T-helper 17 cell (primary cell): ENCODE measurements at regions not wholly inside any gene's neighbourhood (a gene's known extent, or its start where the extent isn't known, plus 50 kb on each side); places are given as distances from the start of the nearest gene placed in this dataset.
"Not testable (repeated sequence)": the region's sequence is repeated elsewhere in the genome, so short reads cannot be mapped to it uniquely, and the experiment has no call there.

Experiments
- ATAC-seq: fragments of 150-1000 bp; cut with Tn5 transposase; 2 replicates; pipeline ENCODE4 v1.10.0; 2021; ENCODE audit warnings: mild to moderate bottlenecking, moderate library complexity
- DNase-seq, 3 donors: peaks; one replicate each; pipeline versions ENCODE4 v3.0.0 to v3.0.0-alpha.2; 2020 to 2021
- H3K9me3 ChIP-seq: one replicate; pipeline ENCODE4 v1.7.0; 2013; ENCODE audit warnings: low read length, mild to moderate bottlenecking; ENCODE audit not compliant: control insufficient read depth, poor library complexity, severe bottlenecking
- H3K27ac Mint-ChIP-seq: one replicate; pipeline ENCODE4 v1.8.0; 2022; ENCODE audit warnings: mild to moderate bottlenecking, moderate library complexity, mixed read lengths
- H3K27me3 Mint-ChIP-seq: one replicate; pipeline ENCODE4 v1.8.0; 2022; ENCODE audit warnings: mixed read lengths
- H3K36me3 Mint-ChIP-seq: one replicate; pipeline ENCODE4 v1.8.0; 2022; ENCODE audit warnings: low read depth, mixed read lengths
- H3K4me1 Mint-ChIP-seq: one replicate; pipeline ENCODE4 v1.8.0; 2022; ENCODE audit warnings: mild to moderate bottlenecking, mixed read lengths
- H3K4me3 Mint-ChIP-seq: one replicate; pipeline ENCODE4 v1.8.0; 2022; ENCODE audit warnings: mild to moderate bottlenecking, moderate library complexity, mixed read lengths

DNA sequence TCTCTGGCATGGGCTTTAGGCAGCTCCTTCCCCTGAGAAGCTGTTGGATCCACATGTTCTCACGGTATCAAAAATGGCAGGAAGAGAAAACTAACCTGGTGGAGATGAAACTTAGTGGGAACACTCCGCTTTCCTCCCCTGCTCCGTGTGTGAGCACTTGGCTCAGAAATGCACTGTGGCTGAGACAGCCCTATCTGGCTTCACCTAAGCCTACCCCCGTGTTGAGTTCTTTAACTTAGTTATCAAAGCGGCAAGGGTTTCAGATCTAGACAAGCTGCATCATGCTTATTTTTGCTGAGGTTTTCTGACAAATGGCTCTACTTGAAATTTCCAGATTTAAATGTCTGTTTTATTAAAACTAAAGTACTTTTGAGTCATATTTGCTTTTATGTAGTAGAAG is 221.6 kb upstream of the PLGLB2 start:
- H3K4me1 Mint-ChIP-seq, H3K27ac Mint-ChIP-seq, H3K36me3 Mint-ChIP-seq, H3K4me3 Mint-ChIP-seq, H3K9me3 ChIP-seq, DNase-seq, H3K27me3 Mint-ChIP-seq: not testable (repeated sequence)
- peak; percentile 50 for ATAC-seq

DNA sequence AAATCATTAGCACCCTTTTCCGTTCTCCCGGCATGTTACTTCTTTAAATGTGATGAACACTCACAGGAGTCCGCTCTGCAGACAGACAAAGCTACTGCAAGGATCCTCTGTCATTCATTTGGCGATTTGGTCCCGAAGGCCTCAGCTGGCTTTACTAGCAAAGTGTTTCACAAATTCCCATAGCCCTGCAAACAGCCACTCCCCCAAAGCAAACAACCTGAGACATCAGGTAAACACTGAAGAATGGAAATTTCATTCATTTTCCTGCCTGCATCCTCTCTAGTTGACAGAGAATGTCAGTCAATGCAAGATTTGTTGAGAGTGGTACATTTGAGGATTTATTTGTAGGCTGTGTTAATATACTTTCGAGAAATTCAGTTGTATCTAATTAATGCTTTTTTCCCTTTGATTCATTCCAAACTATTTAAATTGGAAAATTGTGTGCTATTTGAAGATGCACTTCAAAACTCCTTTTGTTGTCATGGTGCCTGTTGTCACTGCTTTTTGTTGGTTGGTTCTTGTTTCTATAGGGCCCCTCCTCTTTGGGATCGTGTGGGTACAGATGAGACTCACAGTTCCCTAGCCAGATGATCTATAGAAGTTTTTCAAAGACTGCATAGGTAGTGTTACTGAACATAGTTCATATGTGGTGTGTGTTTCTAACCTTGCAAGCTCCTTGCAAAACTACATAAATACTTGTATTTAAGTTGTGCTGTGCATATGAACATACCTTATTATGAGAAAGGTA is 215.7 kb upstream of the PLGLB2 start:
- not testable (repeated sequence) for DNase-seq, H3K27me3 Mint-ChIP-seq, ATAC-seq, H3K36me3 Mint-ChIP-seq, H3K9me3 ChIP-seq, H3K4me1 Mint-ChIP-seq
- Mint-ChIP-seq H3K27ac (peak overlapping the region; percentile 56), H3K4me3 (peak overlapping the region; percentile 31)

DNA sequence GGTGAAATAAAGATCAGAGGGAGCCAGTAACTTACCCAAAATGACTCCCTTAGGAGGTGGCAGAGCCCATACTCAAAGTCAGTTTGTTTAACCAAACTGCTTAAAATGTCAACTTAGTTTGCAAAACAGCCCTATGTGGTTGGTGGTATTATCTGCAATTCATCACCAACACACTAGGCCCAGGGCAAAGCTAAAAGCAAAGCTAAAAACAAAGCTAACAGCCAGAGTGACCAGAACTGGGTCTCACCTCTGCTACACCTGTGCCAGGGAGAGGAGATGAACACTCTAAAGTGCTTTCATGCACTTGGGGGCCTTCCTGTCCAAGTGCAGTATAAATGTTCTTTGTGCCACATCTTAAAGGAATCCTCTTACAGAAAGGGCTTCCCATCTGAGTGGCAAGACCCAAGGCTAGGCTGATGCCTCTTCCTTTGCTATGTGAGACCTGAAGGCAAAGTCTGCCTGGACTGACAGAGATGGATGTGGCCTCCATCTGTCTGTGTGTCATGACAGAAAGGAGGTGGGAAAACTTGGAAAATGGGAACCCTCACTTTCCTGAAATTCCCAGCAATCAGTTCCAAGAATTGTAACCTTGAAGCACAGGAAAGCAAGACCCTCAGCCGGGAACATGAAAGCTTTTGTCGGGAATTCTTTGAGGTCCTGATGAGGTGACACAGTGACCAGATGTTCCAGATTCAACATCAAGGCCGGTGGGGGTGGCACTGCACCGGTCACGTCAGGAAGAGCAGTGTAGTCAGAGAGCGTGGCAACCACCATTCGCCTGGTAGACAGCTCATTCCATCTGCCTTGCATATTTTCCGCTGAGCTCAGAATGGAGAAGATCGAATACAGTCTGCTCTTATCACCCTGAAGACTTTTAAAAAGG is 214.3 kb upstream of the PLGLB2 start:
- H3K27me3 Mint-ChIP-seq, H3K4me3 Mint-ChIP-seq, DNase-seq: not testable (repeated sequence)

GRCh38 chr2:87534273-87534889 is 213.5 kb upstream of the PLGLB2 start:
- H3K4me3 Mint-ChIP-seq, H3K27me3 Mint-ChIP-seq, H3K4me1 Mint-ChIP-seq, ATAC-seq, H3K36me3 Mint-ChIP-seq, H3K9me3 ChIP-seq, DNase-seq, H3K27ac Mint-ChIP-seq: not testable (repeated sequence)

More for the DNA sequence above, 214.3 kb upstream of the PLGLB2 start:
- not testable (repeated sequence) for H3K9me3 ChIP-seq, H3K36me3 Mint-ChIP-seq, H3K27ac Mint-ChIP-seq, ATAC-seq, H3K4me1 Mint-ChIP-seq

- H3K27me3 Mint-ChIP-seq, ATAC-seq, H3K4me1 Mint-ChIP-seq, H3K4me3 Mint-ChIP-seq, DNase-seq, H3K36me3 Mint-ChIP-seq, H3K9me3 ChIP-seq, H3K27ac Mint-ChIP-seq: not testable (repeated sequence)
Observed at GRCh38 chr2:87536427-87536826, 211.5 kb upstream of the PLGLB2 start.

GRCh38 chr2:87537251-87537671 is 210.6 kb upstream of the PLGLB2 start:
- not testable (repeated sequence) for H3K27me3 Mint-ChIP-seq, H3K36me3 Mint-ChIP-seq, DNase-seq, H3K4me3 Mint-ChIP-seq, H3K4me1 Mint-ChIP-seq, H3K27ac Mint-ChIP-seq, H3K9me3 ChIP-seq
- peak; percentile 46 for ATAC-seq

GRCh38 chr2:87538268-87538667 is 209.6 kb upstream of the PLGLB2 start:
- H3K4me1 Mint-ChIP-seq, H3K4me3 Mint-ChIP-seq, H3K36me3 Mint-ChIP-seq, DNase-seq, H3K27ac Mint-ChIP-seq, H3K9me3 ChIP-seq, H3K27me3 Mint-ChIP-seq: not testable (repeated sequence)
- ATAC-seq, result peak; percentile 79

- DNase-seq, H3K4me1 Mint-ChIP-seq, H3K9me3 ChIP-seq, ATAC-seq, H3K4me3 Mint-ChIP-seq, H3K27ac Mint-ChIP-seq, H3K27me3 Mint-ChIP-seq, H3K36me3 Mint-ChIP-seq: not testable (repeated sequence)
Observed at GRCh38 chr2:87539151-87539943, 208.5 kb upstream of the PLGLB2 start.

GRCh38 chr2:87540242-87540641 is 207.6 kb upstream of the PLGLB2 start:
- H3K4me1 Mint-ChIP-seq, ATAC-seq, H3K9me3 ChIP-seq, H3K27ac Mint-ChIP-seq, DNase-seq, H3K36me3 Mint-ChIP-seq, H3K27me3 Mint-ChIP-seq, H3K4me3 Mint-ChIP-seq: not testable (repeated sequence)

DNA sequence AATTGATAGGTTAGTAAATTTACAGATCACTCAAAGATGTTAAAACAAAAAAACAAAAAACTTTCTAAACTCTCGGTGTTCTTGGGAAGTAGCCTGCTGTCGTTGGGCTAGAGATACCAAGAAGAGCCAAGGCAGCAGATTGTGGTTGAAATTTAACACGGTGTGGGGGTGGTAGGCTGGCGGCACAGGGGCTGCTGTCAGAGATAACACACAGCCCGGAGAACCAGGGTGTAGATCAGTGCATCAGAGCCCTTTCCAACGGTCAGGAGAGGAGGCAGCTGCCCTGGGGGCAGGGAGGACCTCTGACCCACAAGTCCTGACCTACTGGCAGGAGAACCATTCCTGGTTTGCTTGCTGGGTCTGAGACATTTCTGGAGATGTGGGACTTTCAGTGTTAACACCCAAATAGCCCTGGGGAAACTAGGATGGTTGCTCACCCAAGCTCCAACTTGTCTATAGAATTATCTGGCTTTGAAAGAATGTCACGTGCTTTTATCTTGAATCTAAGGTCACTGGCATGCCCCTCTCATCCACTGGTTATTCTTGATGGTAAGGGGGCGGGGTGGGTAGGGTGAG is 205.2 kb upstream of the PLGLB2 start:
- not testable (repeated sequence) for H3K36me3 Mint-ChIP-seq, ATAC-seq, H3K27ac Mint-ChIP-seq, H3K27me3 Mint-ChIP-seq, H3K4me1 Mint-ChIP-seq, DNase-seq, H3K9me3 ChIP-seq
- peak overlapping the region; percentile 13 for H3K4me3 Mint-ChIP-seq

DNA sequence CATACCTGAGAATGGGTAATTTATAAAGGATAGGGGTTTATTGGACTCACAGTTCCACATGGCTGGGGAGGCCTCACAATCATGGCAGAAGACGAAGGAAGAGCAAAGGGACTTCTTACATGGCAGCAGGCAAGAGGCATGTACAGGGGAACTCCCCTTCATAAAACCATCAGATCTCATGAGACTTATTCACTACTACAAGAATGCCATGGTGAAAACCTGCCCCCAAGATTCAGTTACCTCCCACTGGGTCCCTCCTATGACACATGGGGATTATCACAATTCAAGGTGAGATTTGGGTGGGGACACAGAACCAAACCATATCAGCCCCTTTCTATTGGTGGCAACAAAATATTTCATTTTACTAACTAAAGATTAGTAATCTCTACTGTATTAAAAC is 204.1 kb upstream of the PLGLB2 start:
- not testable (repeated sequence) for H3K9me3 ChIP-seq, ATAC-seq, H3K4me1 Mint-ChIP-seq, H3K27ac Mint-ChIP-seq, H3K36me3 Mint-ChIP-seq, DNase-seq, H3K4me3 Mint-ChIP-seq, H3K27me3 Mint-ChIP-seq

GRCh38 chr2:87547106-87547505 is 200.8 kb upstream of the PLGLB2 start:
- not testable (repeated sequence) for H3K4me3 Mint-ChIP-seq, DNase-seq, H3K36me3 Mint-ChIP-seq

More at GRCh38 chr2:87547106-87547505, 200.8 kb upstream of the PLGLB2 start:
- ATAC-seq, H3K27ac Mint-ChIP-seq, H3K27me3 Mint-ChIP-seq, H3K4me1 Mint-ChIP-seq, H3K9me3 ChIP-seq: not testable (repeated sequence)
